ENCODE measurements at regions not wholly inside any gene's neighbourhood (a gene's known extent, or its start where the extent isn't known, plus 50 kb on each side); places are given as distances from the start of the nearest gene placed in this dataset.

GRCh38 chr17:33687831-33688230 is 394.7 kb upstream of the ASIC2 start:
- Histone ChIP-seq H3K36me3 (ENCODE audit: control insufficient read depth, insufficient read depth, low read length) (no peaks in the 10 kb centered on the region), H3K9me3 (ENCODE audit: control insufficient read depth, low read length) (no peaks in the 10 kb centered on the region), H3K27me3 (ENCODE audit: control insufficient read depth, insufficient read depth, low read length, poor library complexity, severe bottlenecking) (no peaks in the 10 kb centered on the region), H3K4me1 (ENCODE audit: control insufficient read depth, insufficient read depth, low read length) (no peaks in the 10 kb centered on the region), H3K27ac (ENCODE audit: insufficient read depth, low read depth, low read length, poor library complexity, severe bottlenecking) (no peak overlapping the region), H3K4me3 (ENCODE audit: insufficient read depth, low read depth, low read length) (no peak overlapping the region)
- WGBS, 2 experiments, result 84 to 92% methylated on average over 3 of the region's 3 CpGs

GRCh38 chr17:33688771-33689170 is 395.7 kb upstream of the ASIC2 start:
- Histone ChIP-seq H3K36me3 (ENCODE audit: control insufficient read depth, insufficient read depth, low read length) (no peaks in the 10 kb centered on the region), H3K4me3 (ENCODE audit: insufficient read depth, low read depth, low read length) (no peak overlapping the region), H3K9me3 (ENCODE audit: control insufficient read depth, low read length) (no peaks in the 10 kb centered on the region), H3K27ac (ENCODE audit: insufficient read depth, low read depth, low read length, poor library complexity, severe bottlenecking) (no peak overlapping the region), H3K27me3 (ENCODE audit: control insufficient read depth, insufficient read depth, low read length, poor library complexity, severe bottlenecking) (no peaks in the 10 kb centered on the region), H3K4me1 (ENCODE audit: control insufficient read depth, insufficient read depth, low read length) (no peaks in the 10 kb centered on the region)
- 89 to 94% methylated on average over 4 of the region's 4 CpGs for WGBS, 2 experiments

DNA sequence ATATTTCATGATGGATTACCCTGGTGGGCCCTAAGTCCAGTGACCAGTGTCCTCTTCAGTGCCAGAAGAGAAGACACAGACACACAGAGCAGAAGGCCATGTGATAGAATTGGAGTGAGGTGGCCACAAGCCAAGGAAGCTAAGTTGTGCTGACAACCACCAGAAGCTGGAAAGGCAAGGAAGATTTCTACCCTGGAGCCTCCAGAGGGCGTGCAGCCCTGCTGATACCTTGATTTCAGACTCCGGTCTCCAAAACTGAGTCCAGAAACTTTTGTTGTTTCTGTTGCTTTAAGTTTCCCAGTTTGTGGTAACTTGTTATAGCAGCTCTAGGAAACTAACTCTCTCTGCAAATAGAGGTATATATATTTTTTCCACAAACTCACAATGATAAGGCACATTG is 396.6 kb upstream of the ASIC2 start:
- no peaks in the 10 kb centered on the region for H3K36me3 ChIP-seq (ENCODE audit: control insufficient read depth, insufficient read depth, low read length)
- WGBS, 2 experiments, result 86 to 95% methylated on average over 2 of the region's 2 CpGs
- no peaks in the 10 kb centered on the region for H3K4me1 ChIP-seq (ENCODE audit: control insufficient read depth, insufficient read depth, low read length)
- H3K9me3 ChIP-seq (ENCODE audit: control insufficient read depth, low read length), result no peaks in the 10 kb centered on the region
- no peak overlapping the region for H3K4me3 ChIP-seq (ENCODE audit: insufficient read depth, low read depth, low read length)
- no peak overlapping the region for H3K27ac ChIP-seq (ENCODE audit: insufficient read depth, low read depth, low read length, poor library complexity, severe bottlenecking)
- H3K27me3 ChIP-seq (ENCODE audit: control insufficient read depth, insufficient read depth, low read length, poor library complexity, severe bottlenecking), result no peaks in the 10 kb centered on the region

GRCh38 chr17:33695431-33695830 is 402.3 kb upstream of the ASIC2 start:
- H3K27ac ChIP-seq (ENCODE audit: insufficient read depth, low read depth, low read length, poor library complexity, severe bottlenecking), result no peak overlapping the region
- H3K9me3 ChIP-seq (ENCODE audit: control insufficient read depth, low read length), result no peaks in the 10 kb centered on the region
- no peaks in the 10 kb centered on the region for H3K4me1 ChIP-seq (ENCODE audit: control insufficient read depth, insufficient read depth, low read length)

DNA sequence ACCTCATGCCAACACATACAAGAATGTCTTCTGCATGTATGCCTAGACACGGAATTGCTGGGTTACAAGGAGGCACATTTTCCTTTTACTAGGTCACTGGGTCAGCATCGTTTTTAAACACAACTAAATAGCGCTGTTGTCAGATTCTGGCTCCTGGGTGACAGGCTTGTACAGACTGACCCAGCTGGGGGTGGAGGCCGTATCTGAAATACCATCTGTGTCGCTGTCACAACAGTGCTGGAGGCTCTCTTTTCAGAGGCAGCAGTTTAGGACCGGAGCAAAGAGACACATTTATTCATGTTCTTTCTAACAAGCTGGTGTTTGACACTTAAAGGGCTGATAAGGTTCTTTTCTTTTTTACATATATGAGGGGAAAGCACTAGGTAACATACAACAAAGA is 403.0 kb upstream of the ASIC2 start:
- Histone ChIP-seq H3K27ac (ENCODE audit: insufficient read depth, low read depth, low read length, poor library complexity, severe bottlenecking) (no peak overlapping the region), H3K27me3 (ENCODE audit: control insufficient read depth, insufficient read depth, low read length, poor library complexity, severe bottlenecking) (no peaks in the 10 kb centered on the region), H3K4me3 (ENCODE audit: insufficient read depth, low read depth, low read length) (no peak overlapping the region), H3K4me1 (ENCODE audit: control insufficient read depth, insufficient read depth, low read length) (no peaks in the 10 kb centered on the region), H3K9me3 (ENCODE audit: control insufficient read depth, low read length) (no peaks in the 10 kb centered on the region), H3K36me3 (ENCODE audit: control insufficient read depth, insufficient read depth, low read length) (no peaks in the 10 kb centered on the region)
- 86 to 88% methylated on average over 6 of the region's 6 CpGs for WGBS, 2 experiments

More at GRCh38 chr17:33695431-33695830, 402.3 kb upstream of the ASIC2 start:
- Histone ChIP-seq H3K36me3 (ENCODE audit: control insufficient read depth, insufficient read depth, low read length) (no peaks in the 10 kb centered on the region), H3K4me3 (ENCODE audit: insufficient read depth, low read depth, low read length) (no peak overlapping the region), H3K27me3 (ENCODE audit: control insufficient read depth, insufficient read depth, low read length, poor library complexity, severe bottlenecking) (no peaks in the 10 kb centered on the region)

GRCh38 chr17:33697557-33697956 is 404.5 kb upstream of the ASIC2 start:
- no peaks in the 10 kb centered on the region for H3K9me3 ChIP-seq (ENCODE audit: control insufficient read depth, low read length)
- no peak overlapping the region for H3K4me3 ChIP-seq (ENCODE audit: insufficient read depth, low read depth, low read length)
- no peaks in the 10 kb centered on the region for H3K4me1 ChIP-seq (ENCODE audit: control insufficient read depth, insufficient read depth, low read length)
- H3K36me3 ChIP-seq (ENCODE audit: control insufficient read depth, insufficient read depth, low read length), result no peaks in the 10 kb centered on the region
- 83 to 88% methylated on average over 1 of the region's 1 CpG for WGBS, 2 experiments
- H3K27me3 ChIP-seq (ENCODE audit: control insufficient read depth, insufficient read depth, low read length, poor library complexity, severe bottlenecking), result no peaks in the 10 kb centered on the region
- H3K27ac ChIP-seq (ENCODE audit: insufficient read depth, low read depth, low read length, poor library complexity, severe bottlenecking), result no peak overlapping the region

- H3K36me3 ChIP-seq (ENCODE audit: control insufficient read depth, insufficient read depth, low read length), result no peaks in the 10 kb centered on the region
- no peaks in the 10 kb centered on the region for H3K4me1 ChIP-seq (ENCODE audit: control insufficient read depth, insufficient read depth, low read length)
- H3K27ac ChIP-seq (ENCODE audit: insufficient read depth, low read depth, low read length, poor library complexity, severe bottlenecking), result no peak overlapping the region
- H3K9me3 ChIP-seq (ENCODE audit: control insufficient read depth, low read length), result no peaks in the 10 kb centered on the region
- WGBS, 2 experiments, result 92 to 94% methylated on average over 6 of the region's 6 CpGs
- no peak overlapping the region for H3K4me3 ChIP-seq (ENCODE audit: insufficient read depth, low read depth, low read length)
- no peaks in the 10 kb centered on the region for H3K27me3 ChIP-seq (ENCODE audit: control insufficient read depth, insufficient read depth, low read length, poor library complexity, severe bottlenecking)
These were observed 408.8 kb upstream of the ASIC2 start for GRCh38 chr17:33701910-33702309.

DNA sequence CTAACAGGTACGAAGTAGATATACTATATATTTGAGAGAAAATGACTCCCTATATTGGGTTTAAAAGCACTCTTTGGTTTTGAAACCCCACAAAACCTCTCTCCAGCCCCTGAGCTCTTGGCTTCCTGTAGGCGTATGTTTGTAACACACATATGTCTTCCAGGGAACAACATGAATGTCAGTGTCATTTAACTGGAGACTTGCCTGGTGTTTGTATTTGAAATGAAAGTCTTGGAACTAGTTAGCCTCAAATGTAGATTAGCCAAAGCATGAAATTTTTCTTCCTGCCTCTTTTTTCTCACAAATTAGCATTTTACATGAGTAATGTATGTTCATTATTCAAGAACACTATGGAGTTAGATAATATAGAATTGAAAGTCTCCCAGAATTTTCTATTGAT is 411.8 kb upstream of the ASIC2 start:
- no peaks in the 10 kb centered on the region for H3K4me1 ChIP-seq (ENCODE audit: control insufficient read depth, insufficient read depth, low read length)
- H3K27me3 ChIP-seq (ENCODE audit: control insufficient read depth, insufficient read depth, low read length, poor library complexity, severe bottlenecking), result no peaks in the 10 kb centered on the region
- H3K4me3 ChIP-seq (ENCODE audit: insufficient read depth, low read depth, low read length), result no peak overlapping the region
- no peaks in the 10 kb centered on the region for H3K9me3 ChIP-seq (ENCODE audit: control insufficient read depth, low read length)
- WGBS, 2 experiments, result 75 to 80% methylated on average over 2 of the region's 2 CpGs
- no peaks in the 10 kb centered on the region for H3K36me3 ChIP-seq (ENCODE audit: control insufficient read depth, insufficient read depth, low read length)
- H3K27ac ChIP-seq (ENCODE audit: insufficient read depth, low read depth, low read length, poor library complexity, severe bottlenecking), result no peak overlapping the region

GRCh38 chr17:33709881-33710280 is 416.8 kb upstream of the ASIC2 start:
- Histone ChIP-seq H3K36me3 (ENCODE audit: control insufficient read depth, insufficient read depth, low read length) (no peaks in the 10 kb centered on the region), H3K4me3 (ENCODE audit: insufficient read depth, low read depth, low read length) (no peak overlapping the region), H3K27ac (ENCODE audit: insufficient read depth, low read depth, low read length, poor library complexity, severe bottlenecking) (no peak overlapping the region), H3K9me3 (ENCODE audit: control insufficient read depth, low read length) (no peaks in the 10 kb centered on the region), H3K27me3 (ENCODE audit: control insufficient read depth, insufficient read depth, low read length, poor library complexity, severe bottlenecking) (no peaks in the 10 kb centered on the region), H3K4me1 (ENCODE audit: control insufficient read depth, insufficient read depth, low read length) (no peaks in the 10 kb centered on the region)
- WGBS, 2 experiments, result 84 to 96% methylated on average over 2 of the region's 2 CpGs

DNA sequence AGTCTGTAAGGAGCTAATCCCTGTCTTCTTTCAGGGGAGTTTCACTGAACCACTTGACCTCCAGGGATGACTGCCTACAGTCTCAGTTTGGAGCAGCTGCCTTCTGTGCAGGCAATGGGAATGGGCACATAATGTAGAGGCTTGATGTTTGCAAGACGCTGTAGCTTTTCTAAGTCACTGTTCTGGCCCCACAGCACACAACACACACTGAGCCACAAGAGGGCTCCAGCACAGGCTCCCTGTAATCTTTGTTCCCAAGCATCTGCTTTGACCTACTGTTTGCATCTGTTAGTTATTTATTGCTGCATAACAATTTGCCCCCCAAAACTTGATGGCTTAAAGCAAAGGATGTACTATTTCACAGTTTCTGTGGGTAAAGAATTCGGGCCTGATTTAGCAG is 419.0 kb upstream of the ASIC2 start:
- no peaks in the 10 kb centered on the region for H3K4me1 ChIP-seq (ENCODE audit: control insufficient read depth, insufficient read depth, low read length)
- H3K4me3 ChIP-seq (ENCODE audit: insufficient read depth, low read depth, low read length), result no peak overlapping the region
- H3K27ac ChIP-seq (ENCODE audit: insufficient read depth, low read depth, low read length, poor library complexity, severe bottlenecking), result no peak overlapping the region
- H3K36me3 ChIP-seq (ENCODE audit: control insufficient read depth, insufficient read depth, low read length), result no peaks in the 10 kb centered on the region
- H3K27me3 ChIP-seq (ENCODE audit: control insufficient read depth, insufficient read depth, low read length, poor library complexity, severe bottlenecking), result no peaks in the 10 kb centered on the region
- WGBS, 2 experiments, result 80 to 81% methylated on average over 1 to 2 of the region's 2 CpGs
- H3K9me3 ChIP-seq (ENCODE audit: control insufficient read depth, low read length), result no peaks in the 10 kb centered on the region

GRCh38 chr17:33716957-33717356 is 423.9 kb upstream of the ASIC2 start:
- H3K36me3 ChIP-seq (ENCODE audit: control insufficient read depth, insufficient read depth, low read length), result no peaks in the 10 kb centered on the region
- no peaks in the 10 kb centered on the region for H3K27me3 ChIP-seq (ENCODE audit: control insufficient read depth, insufficient read depth, low read length, poor library complexity, severe bottlenecking)
- no peak overlapping the region for H3K4me3 ChIP-seq (ENCODE audit: insufficient read depth, low read depth, low read length)
- no peak overlapping the region for H3K27ac ChIP-seq (ENCODE audit: insufficient read depth, low read depth, low read length, poor library complexity, severe bottlenecking)
- H3K9me3 ChIP-seq (ENCODE audit: control insufficient read depth, low read length), result no peaks in the 10 kb centered on the region
- no peaks in the 10 kb centered on the region for H3K4me1 ChIP-seq (ENCODE audit: control insufficient read depth, insufficient read depth, low read length)
- 97 to 98% methylated on average over 2 of the region's 2 CpGs for WGBS, 2 experiments
